Neural progenitor cell (in vitro differentiated cells): ENCODE measurements at regions not wholly inside any gene's neighbourhood (a gene's known extent, or its start where the extent isn't known, plus 50 kb on each side); places are given as distances from the start of the nearest gene placed in this dataset.

Experiments used
- DNase-seq: peaks from one replicate; pipeline ENCODE4 v3.0.0-alpha.2; 2016; ENCODE audit warnings: low spot score
- H2AFZ ChIP-seq: fragments of 200-600 bp; sonication (generic); replicated peaks from 2 replicates; pipeline ENCODE4 v1.6.1; 2016; ENCODE audit warnings: antibody characterized with exemption
- H3F3A ChIP-seq: fragments of 200-600 bp; sonication (generic); 2 replicates; pipeline ENCODE4 v1.6.1; 2016; ENCODE audit warnings: antibody characterized with exemption, low read depth
- H3K27ac ChIP-seq: fragments of 200-600 bp; sonication (generic); 2 replicates; pipeline ENCODE4 v1.5.1; 2016; ENCODE audit warnings: mild to moderate bottlenecking
- H3K27me3 ChIP-seq: fragments of 200-600 bp; sonication (generic); 2 replicates; pipeline ENCODE4 v1.6.1; 2016; ENCODE audit warnings: mild to moderate bottlenecking, moderate library complexity
- H3K36me3 ChIP-seq: fragments of 200-600 bp; sonication (generic); 2 replicates; pipeline ENCODE4 v1.5.1; 2016
- H3K4me1 ChIP-seq: fragments of 200-600 bp; sonication (generic); 2 replicates; pipeline ENCODE4 v1.6.1; 2016; ENCODE audit warnings: mixed run types
- H3K4me2 ChIP-seq: fragments of 200-600 bp; sonication (generic); 2 replicates; pipeline ENCODE4 v1.6.1; 2016
- H3K4me3 ChIP-seq: fragments of 200-600 bp; sonication (generic); 2 replicates; pipeline ENCODE4 v1.5.1; 2016
- H3K79me2 ChIP-seq: fragments of 200-600 bp; sonication (generic); 2 replicates; pipeline ENCODE4 v1.6.1; 2016; ENCODE audit warnings: low read depth
- H3K9ac ChIP-seq: fragments of 200-600 bp; sonication (generic); 2 replicates; pipeline ENCODE4 v1.6.1; 2016
- H3K9me3 ChIP-seq: fragments of 200-600 bp; sonication (generic); 2 replicates; pipeline ENCODE4 v1.5.1; 2016; ENCODE audit warnings: low read depth
- H4K20me1 ChIP-seq: fragments of 200-600 bp; sonication (generic); 2 replicates; pipeline ENCODE4 v1.6.1; 2016; ENCODE audit warnings: low read depth
- H3K27ac Mint-ChIP-seq: 3 replicates; pipeline ENCODE4 v1.8.0; 2021; ENCODE audit warnings: mixed read lengths
- H3K27me3 Mint-ChIP-seq: 2 replicates; pipeline ENCODE4 v1.8.0; 2022; ENCODE audit warnings: low read depth, mild to moderate bottlenecking, inconsistent platforms, moderate library complexity, mixed read lengths; ENCODE audit not compliant: insufficient read depth
- H3K36me3 Mint-ChIP-seq: 3 replicates; pipeline ENCODE4 v1.8.0; 2021; ENCODE audit warnings: mixed read lengths
- H3K4me1 Mint-ChIP-seq: 3 replicates; pipeline ENCODE4 v1.8.0; 2021; ENCODE audit warnings: mixed read lengths
- H3K4me3 Mint-ChIP-seq: 3 replicates; pipeline ENCODE4 v1.8.0; 2021; ENCODE audit warnings: mild to moderate bottlenecking, moderate library complexity, mixed read lengths
- H3K9me3 Mint-ChIP-seq: 3 replicates; pipeline ENCODE4 v1.8.0; 2020; ENCODE audit warnings: mixed read lengths
- CTCF ChIP-seq: fragments of 200-600 bp; sonication (generic); IDR thresholded peaks from 2 replicates; pipeline ENCODE4 v1.5.1; 2017; ENCODE audit warnings: antibody characterized with exemption, mild to moderate bottlenecking
- EZH2 ChIP-seq: fragments of 200-600 bp; sonication (generic); IDR thresholded peaks from 2 replicates; pipeline ENCODE4 v1.6.1; 2017; ENCODE audit warnings: antibody characterized with exemption, mild to moderate bottlenecking, moderate library complexity
- EZH2phosphoT487 ChIP-seq: fragments of 200-600 bp; sonication (generic); IDR thresholded peaks from 2 replicates; pipeline ENCODE4 v1.6.1; 2017; ENCODE audit warnings: antibody characterized with exemption

- no peaks in the 10 kb centered on the region for H3K36me3 Mint-ChIP-seq
- no peaks in the 10 kb centered on the region for H3K27me3 ChIP-seq
- H3K27me3 Mint-ChIP-seq = no peaks in the 10 kb centered on the region
- H3K4me3 ChIP-seq = no peak overlapping the region
- no peak overlapping the region for H3K9ac ChIP-seq
- no peak overlapping the region for H3K27ac Mint-ChIP-seq
- H4K20me1 ChIP-seq = no peaks in the 10 kb centered on the region
- no peaks in the 10 kb centered on the region for H3K4me1 ChIP-seq
- no peaks in the 10 kb centered on the region for H3K79me2 ChIP-seq
- H3K4me3 Mint-ChIP-seq = no peak overlapping the region
- TF ChIP-seq CTCF (no peak), EZH2 (no peak), EZH2phosphoT487 (no peak)
- peaks cover 2% of the 10 kb centered on the region for H3K9me3 Mint-ChIP-seq
- H3K36me3 ChIP-seq = no peaks in the 10 kb centered on the region
- H3K4me2 ChIP-seq = no peak overlapping the region
- H3K9me3 ChIP-seq = no peaks in the 10 kb centered on the region
- H3K27ac ChIP-seq = no peak overlapping the region
- H2AFZ ChIP-seq = no peak overlapping the region
- no peaks in the 10 kb centered on the region for H3K4me1 Mint-ChIP-seq
- DNase-seq = no peak
- H3F3A ChIP-seq = no peaks in the 10 kb centered on the region
Measured at GRCh38 chr11:130613396-130613795, 165.0 kb downstream of the ADAMTS15 start.

- Mint-ChIP-seq H3K4me3 (no peak overlapping the region), H3K36me3 (no peaks in the 10 kb centered on the region)
- TF ChIP-seq EZH2 = no peak
- TF ChIP-seq EZH2phosphoT487 = no peak
- no peak for TF ChIP-seq CTCF
Measured at GRCh38 chr11:130614591-130614990, 166.1 kb downstream of the ADAMTS15 start.

GRCh38 chr11:130615561-130615960, 167.1 kb downstream of the ADAMTS15 start:
- H3K27ac ChIP-seq = no peak overlapping the region
- H2AFZ ChIP-seq = no peak overlapping the region
- no peaks in the 10 kb centered on the region for H3F3A ChIP-seq
- H3K9ac ChIP-seq = no peak overlapping the region
- no peaks in the 10 kb centered on the region for H3K4me1 ChIP-seq
- no peaks in the 10 kb centered on the region for H3K9me3 ChIP-seq
- H3K4me2 ChIP-seq = no peak overlapping the region
- no peaks in the 10 kb centered on the region for H3K4me1 Mint-ChIP-seq
- DNase-seq = no peak
- peaks cover 2% of the 10 kb centered on the region for H3K9me3 Mint-ChIP-seq
- H3K27ac Mint-ChIP-seq = no peak overlapping the region
- H3K27me3 Mint-ChIP-seq = no peaks in the 10 kb centered on the region
- H4K20me1 ChIP-seq = no peaks in the 10 kb centered on the region
- no peaks in the 10 kb centered on the region for H3K36me3 Mint-ChIP-seq
- no peaks in the 10 kb centered on the region for H3K79me2 ChIP-seq
- no peaks in the 10 kb centered on the region for H3K27me3 ChIP-seq
- no peak for TF ChIP-seq EZH2phosphoT487
- no peak for TF ChIP-seq EZH2
- TF ChIP-seq CTCF = no peak
- no peaks in the 10 kb centered on the region for H3K36me3 ChIP-seq
- H3K4me3 Mint-ChIP-seq = no peak overlapping the region
- H3K4me3 ChIP-seq = no peak overlapping the region

More at GRCh38 chr11:130614591-130614990, 166.1 kb downstream of the ADAMTS15 start:
- no peak overlapping the region for H3K4me2 ChIP-seq
- H3K9me3 ChIP-seq = no peaks in the 10 kb centered on the region
- Mint-ChIP-seq H3K4me1 (no peaks in the 10 kb centered on the region), H3K9me3 (peaks cover 2% of the 10 kb centered on the region), H3K27me3 (no peaks in the 10 kb centered on the region), H3K27ac (no peak overlapping the region)
- no peaks in the 10 kb centered on the region for H4K20me1 ChIP-seq
- H2AFZ ChIP-seq = no peak overlapping the region
- no peak overlapping the region for H3K9ac ChIP-seq
- H3F3A ChIP-seq = no peaks in the 10 kb centered on the region
- no peak overlapping the region for H3K4me3 ChIP-seq
- H3K27me3 ChIP-seq = no peaks in the 10 kb centered on the region
- no peaks in the 10 kb centered on the region for H3K36me3 ChIP-seq
- DNase-seq = no peak
- no peaks in the 10 kb centered on the region for H3K4me1 ChIP-seq
- H3K79me2 ChIP-seq = no peaks in the 10 kb centered on the region
- H3K27ac ChIP-seq = no peak overlapping the region

GRCh38 chr11:130616573-130616972, 168.1 kb downstream of the ADAMTS15 start:
- Mint-ChIP-seq H3K27ac (no peak overlapping the region), H3K27me3 (no peaks in the 10 kb centered on the region), H3K36me3 (no peaks in the 10 kb centered on the region), H3K4me3 (no peak overlapping the region), H3K4me1 (no peaks in the 10 kb centered on the region), H3K9me3 (no peaks in the 10 kb centered on the region)
- Histone ChIP-seq H3K4me3 (no peak overlapping the region), H4K20me1 (no peaks in the 10 kb centered on the region), H3K27ac (no peak overlapping the region), H3K79me2 (no peaks in the 10 kb centered on the region), H3F3A (no peaks in the 10 kb centered on the region), H3K27me3 (no peaks in the 10 kb centered on the region), H3K4me1 (no peaks in the 10 kb centered on the region), H3K9ac (no peak overlapping the region), H3K4me2 (no peak overlapping the region), H2AFZ (no peak overlapping the region), H3K9me3 (no peaks in the 10 kb centered on the region), H3K36me3 (no peaks in the 10 kb centered on the region)
- DNase-seq = no peak
- TF ChIP-seq CTCF (no peak), EZH2phosphoT487 (no peak), EZH2 (no peak)
